GM19397 (cell line): ENCODE measurements at regions not wholly inside any gene's neighbourhood (a gene's known extent, or its start where the extent isn't known, plus 50 kb on each side); places are given as distances from the start of the nearest gene placed in this dataset.

Source experiments
- ATAC-seq: cut with Tn5 transposase; IDR thresholded peaks from one replicate; pipeline ENCODE4 v1.9.1; 2021; ENCODE audit warnings: mild to moderate bottlenecking, moderate library complexity; ENCODE audit not compliant: unreplicated experiment

- ATAC-seq = no peak
Measured at GRCh38 chr9:16153741-16154140, 600.9 kb downstream of the CCDC171 start.

GRCh38 chr9:16154521-16155078, 601.8 kb downstream of the CCDC171 start:
- ATAC-seq = peak; percentile 48

- ATAC-seq = no peak
Measured at GRCh38 chr9:16155878-16156277, 603.0 kb downstream of the CCDC171 start.

- no peak for ATAC-seq
Measured at GRCh38 chr9:16157216-16157615, 604.4 kb downstream of the CCDC171 start.

- no peak for ATAC-seq
Measured at GRCh38 chr9:16157651-16158050, 604.8 kb downstream of the CCDC171 start.

- no peak for ATAC-seq
Measured at GRCh38 chr9:16158093-16158492, 605.2 kb downstream of the CCDC171 start.

GRCh38 chr9:16161483-16161882, 608.6 kb downstream of the CCDC171 start:
- no peak for ATAC-seq

GRCh38 chr9:16170119-16170518, 617.3 kb downstream of the CCDC171 start:
- no peak for ATAC-seq

GRCh38 chr9:16171911-16172310, 619.1 kb downstream of the CCDC171 start:
- ATAC-seq = no peak

- ATAC-seq = no peak
Measured at GRCh38 chr9:16172796-16173195, 620.0 kb downstream of the CCDC171 start.

GRCh38 chr9:16174915-16175314, 622.1 kb downstream of the CCDC171 start:
- ATAC-seq = no peak

GRCh38 chr9:16175461-16175860, 622.6 kb downstream of the CCDC171 start:
- no peak for ATAC-seq

- no peak for ATAC-seq
Measured at GRCh38 chr9:16178294-16178693, 625.5 kb downstream of the CCDC171 start.

- no peak for ATAC-seq
Measured at GRCh38 chr9:16179566-16179965, 626.7 kb downstream of the CCDC171 start.

GRCh38 chr9:16180091-16180490, 627.2 kb downstream of the CCDC171 start:
- no peak for ATAC-seq

- no peak for ATAC-seq
Measured at GRCh38 chr9:16180546-16180945, 627.7 kb downstream of the CCDC171 start.

- no peak for ATAC-seq
Measured at GRCh38 chr9:16181539-16181938, 628.7 kb downstream of the CCDC171 start.

GRCh38 chr9:16182784-16183183, 629.9 kb downstream of the CCDC171 start:
- no peak for ATAC-seq

- no peak for ATAC-seq
Measured at GRCh38 chr9:16184964-16185646, 632.3 kb downstream of the CCDC171 start.

GRCh38 chr9:16191191-16191590, 638.3 kb downstream of the CCDC171 start:
- ATAC-seq = no peak

- peak; percentile 76 for ATAC-seq
Measured at GRCh38 chr9:16191691-16192402, 639.0 kb downstream of the CCDC171 start.

GRCh38 chr9:16192403-16193017, 639.7 kb downstream of the CCDC171 start:
- no peak for ATAC-seq
